Ishikawa (cell line): ENCODE measurements at regions not wholly inside any gene's neighbourhood (a gene's known extent, or its start where the extent isn't known, plus 50 kb on each side); places are given as distances from the start of the nearest gene placed in this dataset.

Experiments
- CEBPB ChIP-seq: IDR thresholded peaks from 2 replicates; pipeline ENCODE4 v1.6.1; 2012
- CREB1 ChIP-seq: IDR thresholded peaks from 2 replicates; pipeline ENCODE4 v1.6.1; 2012; ENCODE audit warnings: low read depth
- EGR1 ChIP-seq: IDR thresholded peaks from 2 replicates; pipeline ENCODE4 v1.6.1; 2012
- EP300 ChIP-seq: IDR thresholded peaks from 2 replicates; pipeline ENCODE4 v1.6.1; 2012; ENCODE audit warnings: borderline replicate concordance
- MAX ChIP-seq: IDR thresholded peaks from 2 replicates; pipeline ENCODE4 v1.6.1; 2012
- REST ChIP-seq: IDR thresholded peaks from 2 replicates; pipeline ENCODE4 v1.6.1; 2012; ENCODE audit warnings: low read depth, mild to moderate bottlenecking
- TEAD4 ChIP-seq: IDR thresholded peaks from 2 replicates; pipeline ENCODE4 v1.6.1; 2012

GRCh38 chr11:103690356-103690755 lies 346.1 kb upstream of the DDI1 start:
- TF ChIP-seq MAX, result no peak
- TF ChIP-seq REST, result no peak
- TF ChIP-seq CEBPB, result no peak
- TF ChIP-seq CREB1, result no peak
- no peak for TF ChIP-seq TEAD4
- TF ChIP-seq EP300, result no peak
- no peak for TF ChIP-seq EGR1
